H1 (cell line): ENCODE measurements at regions not wholly inside any gene's neighbourhood (a gene's known extent, or its start where the extent isn't known, plus 50 kb on each side); places are given as distances from the start of the nearest gene placed in this dataset.

Experiments used
- CTCF ChIA-PET: fragments of 300-600 bp; sonication (Branson Sonifier 250); formaldehyde crosslinking; loops from one replicate; lab custom pipeline; 2021; ENCODE audit not compliant: partially characterized antibody; lab: Charles Lee
- POLR2A ChIA-PET: fragments of 300-600 bp; sonication (Branson Sonifier 250); formaldehyde crosslinking; loops from one replicate; lab custom pipeline; 2021; ENCODE audit warnings: inconsistent platforms; ENCODE audit not compliant: partially characterized antibody; lab: Charles Lee
- DNase-seq, 2 experiments: peaks; one replicate each; pipeline versions ENCODE4 v3.0.0 to v3.0.0-alpha.2; 2010 to 2022; ENCODE audit warnings: low spot score in 2 of 2, low read depth in 1 of 2, mixed read lengths in 1 of 2
- FAIRE-seq: peaks from 2 replicates; lab custom pipeline; 2011; peaks lifted over from hg19 to GRCh38; lab: Jason Lieb, UNC
- H2AFZ ChIP-seq: 2 replicates; pipeline ENCODE4 v1.8.1; 2012; ENCODE audit warnings: low read length, inconsistent platforms
- H2AK5ac ChIP-seq: 2 replicates; pipeline ENCODE4 v1.6.1; 2013; ENCODE audit warnings: low read depth, low read length
- H2BK120ac ChIP-seq: replicated peaks from 2 replicates; pipeline ENCODE3; 2013; ENCODE audit warnings: low read depth, low read length, inconsistent platforms
- H2BK12ac ChIP-seq: 2 replicates; pipeline ENCODE4 v1.6.1; 2013; ENCODE audit warnings: low read depth, low read length
- H2BK15ac ChIP-seq: 2 replicates; pipeline ENCODE4 v1.6.1; 2013; ENCODE audit warnings: low read length
- H2BK20ac ChIP-seq: 2 replicates; pipeline ENCODE4 v1.6.1; 2013; ENCODE audit warnings: low read length
- H2BK5ac ChIP-seq: 2 replicates; pipeline ENCODE4 v1.6.1; 2013; ENCODE audit warnings: low read depth, low read length
- H3K14ac ChIP-seq: 2 replicates; pipeline ENCODE4 v1.6.1; 2013; ENCODE audit warnings: inconsistent platforms; ENCODE audit not compliant: insufficient read length
- H3K18ac ChIP-seq: 2 replicates; pipeline ENCODE4 v1.6.1; 2013; ENCODE audit warnings: low read length; ENCODE audit errors: extremely low read depth
- H3K23ac ChIP-seq: 2 replicates; pipeline ENCODE4 v1.6.1; 2013; ENCODE audit warnings: inconsistent platforms; ENCODE audit not compliant: insufficient read length
- H3K23me2 ChIP-seq: 2 replicates; pipeline ENCODE4 v1.6.1; 2013; ENCODE audit warnings: low read depth, low read length
- H3K27ac ChIP-seq: 2 replicates; pipeline ENCODE4 v1.6.1; 2011; ENCODE audit warnings: low read depth, low read length, inconsistent platforms
- H3K27me3 ChIP-seq, 4 experiments: replicated peaks in 1 of 4; 1 replicate in 1 of 4; 2 replicates in 3 of 4; pipeline versions ENCODE4 v1.6.1 to v1.8.1; 2011 to 2013; ENCODE audit warnings: low read length in 3 of 4, mild to moderate bottlenecking in 3 of 4, inconsistent platforms in 2 of 4, mixed read lengths in 2 of 4, moderate library complexity in 1 of 4; ENCODE audit not compliant: control insufficient read depth in 3 of 4, insufficient read depth in 3 of 4; ENCODE audit errors: extremely low read depth in 1 of 4
- H3K36me3 ChIP-seq, 4 experiments: 2 replicates each; pipeline versions ENCODE4 v1.6.1 to v1.8.1; 2011 to 2013; ENCODE audit warnings: mild to moderate bottlenecking in 4 of 4, low read length in 3 of 4, moderate library complexity in 2 of 4, control low read depth in 1 of 4, inconsistent platforms in 1 of 4; ENCODE audit not compliant: insufficient read depth in 4 of 4, control insufficient read depth in 2 of 4
- H3K4ac ChIP-seq: replicated peaks from 2 replicates; pipeline ENCODE3; 2013; ENCODE audit warnings: low read length, low read depth, mixed read lengths, inconsistent platforms; ENCODE audit not compliant: insufficient read length
- H3K4me1 ChIP-seq, 4 experiments: replicated peaks in 1 of 4; 1 replicate in 1 of 4; 2 replicates in 3 of 4; pipeline versions ENCODE4 v1.6.1 to v1.8.1; 2011 to 2013; ENCODE audit warnings: low read length in 3 of 4, inconsistent platforms in 2 of 4, mixed read lengths in 1 of 4; ENCODE audit not compliant: insufficient read depth in 4 of 4, control insufficient read depth in 3 of 4
- H3K4me2 ChIP-seq, 2 experiments: 2 replicates each; pipeline versions ENCODE4 v1.6.1 to v1.8.1; 2011 to 2013; ENCODE audit warnings: low read depth in 2 of 2, low read length in 2 of 2, control low read depth in 1 of 2, inconsistent platforms in 1 of 2, mild to moderate bottlenecking in 1 of 2; ENCODE audit not compliant: insufficient read depth in 1 of 2
- H3K4me3 ChIP-seq, 4 experiments: fragments of 200-600, 300-600 bp in 1 of 4; sonication (generic), shearing (Covaris generic), sonication (Bioruptor Twin) in 1 of 4; 2 replicates each; pipeline versions ENCODE4 v1.5.1 to v1.8.1; 2011 to 2016; ENCODE audit warnings: low read length in 4 of 4, low read depth in 3 of 4, control low read depth in 2 of 4, inconsistent platforms in 2 of 4, mild to moderate bottlenecking in 2 of 4, mixed read lengths in 1 of 4, moderate library complexity in 1 of 4; ENCODE audit not compliant: insufficient read depth in 2 of 4; ENCODE audit errors: extremely low read depth in 1 of 4
- H3K56ac ChIP-seq: replicated peaks from 2 replicates; pipeline ENCODE3; 2013; ENCODE audit warnings: low read depth, mild to moderate bottlenecking, mixed read lengths, low read length, inconsistent platforms; ENCODE audit not compliant: insufficient read length
- H3K79me1 ChIP-seq: 2 replicates; pipeline ENCODE4 v1.6.1; 2013; ENCODE audit warnings: low read depth, low read length, control low read depth
- H3K79me2 ChIP-seq, 2 experiments: 2 replicates each; pipeline versions ENCODE4 v1.6.1 to v1.8.1; 2012 to 2013; ENCODE audit warnings: low read length in 2 of 2, mild to moderate bottlenecking in 2 of 2, inconsistent platforms in 1 of 2; ENCODE audit not compliant: insufficient read depth in 2 of 2, control insufficient read depth in 1 of 2
- H3K9ac ChIP-seq, 4 experiments: replicated peaks in 1 of 4; 1 replicate in 1 of 4; 2 replicates in 3 of 4; pipeline versions ENCODE4 v1.6.1 to v1.8.1; 2011 to 2013; ENCODE audit warnings: low read depth in 3 of 4, low read length in 3 of 4, control low read depth in 2 of 4, mild to moderate bottlenecking in 2 of 4, moderate library complexity in 2 of 4, inconsistent platforms in 1 of 4; ENCODE audit errors: extremely low read depth in 1 of 4
- H3K9me3 ChIP-seq, 2 experiments: 2 replicates each; pipeline versions ENCODE4 v1.6.1 to v1.8.1; 2012 to 2013; ENCODE audit warnings: mild to moderate bottlenecking in 2 of 2, moderate library complexity in 2 of 2, control low read depth in 1 of 2, inconsistent platforms in 1 of 2, low read depth in 1 of 2, low read length in 1 of 2, mixed read lengths in 1 of 2; ENCODE audit not compliant: insufficient read depth in 2 of 2
- H4K20me1 ChIP-seq, 2 experiments: replicated peaks in 1 of 2; 2 replicates each; pipeline versions ENCODE3 to v1.8.1; 2011 to 2013; ENCODE audit warnings: inconsistent platforms in 2 of 2, low read length in 2 of 2, mild to moderate bottlenecking in 1 of 2; ENCODE audit not compliant: insufficient read depth in 2 of 2, control insufficient read depth in 1 of 2
- H4K5ac ChIP-seq: 2 replicates; pipeline ENCODE4 v1.6.1; 2013; ENCODE audit warnings: low read length, low read depth, mixed read lengths, inconsistent platforms; ENCODE audit not compliant: insufficient read length
- H4K8ac ChIP-seq: 2 replicates; pipeline ENCODE4 v1.8.0; 2013; ENCODE audit warnings: mild to moderate bottlenecking, moderate library complexity, low read length, inconsistent platforms; ENCODE audit not compliant: insufficient read depth; ENCODE audit errors: extremely low read depth
- H4K91ac ChIP-seq: replicated peaks from 2 replicates; pipeline ENCODE3; 2013; ENCODE audit warnings: low read length, mixed read lengths, inconsistent platforms; ENCODE audit not compliant: insufficient read length
- ATF3 ChIP-seq: IDR thresholded peaks from 2 replicates; pipeline ENCODE4 v1.6.1; 2011; ENCODE audit warnings: low read depth, mild to moderate bottlenecking, low read length; ENCODE audit not compliant: insufficient read depth
- CBX8 ChIP-seq: fragments of 300-800, 300-1000 bp; sonication (generic); IDR thresholded peaks from 2 replicates; pipeline ENCODE4 v1.7.1; 2016; ENCODE audit warnings: low read depth, low read length, borderline replicate concordance
- CHD2 ChIP-seq: IDR thresholded peaks from 2 replicates; pipeline ENCODE4 v1.6.1; 2012; ENCODE audit warnings: low read length, improper control_type of control experiment
- CREB1 ChIP-seq: IDR thresholded peaks from 2 replicates; pipeline ENCODE4 v1.6.1; 2012; ENCODE audit warnings: inconsistent platforms
- CTCF ChIP-seq, 3 experiments: IDR thresholded peaks; 1 replicate in 2 of 3; 2 replicates in 1 of 3; pipeline versions ENCODE4 v1.5.1 to v1.6.1; 2011; ENCODE audit warnings: low read length in 3 of 3, mild to moderate bottlenecking in 3 of 3, inconsistent platforms in 2 of 3, low read depth in 1 of 3, moderate library complexity in 1 of 3; ENCODE audit not compliant: insufficient read depth in 1 of 3; ENCODE audit errors: control extremely low read depth in 1 of 3
- EGR1 ChIP-seq: IDR thresholded peaks from 2 replicates; pipeline ENCODE4 v1.6.1; 2011; ENCODE audit warnings: low read depth, low read length, borderline replicate concordance
- JUN ChIP-seq: IDR thresholded peaks from 2 replicates; pipeline ENCODE4 v1.6.1; 2011; ENCODE audit warnings: low read depth, mild to moderate bottlenecking, improper control_type of control experiment, low read length
- JUND ChIP-seq: IDR thresholded peaks from 2 replicates; pipeline ENCODE4 v1.6.1; 2011; ENCODE audit warnings: mild to moderate bottlenecking, improper control_type of control experiment, low read length
- MAX ChIP-seq: IDR thresholded peaks from 2 replicates; pipeline ENCODE4 v1.6.1; 2012; ENCODE audit warnings: inconsistent platforms
- NANOG ChIP-seq: IDR thresholded peaks from 2 replicates; pipeline ENCODE4 v1.6.1; 2011; ENCODE audit warnings: low read length, low read depth, mild to moderate bottlenecking, inconsistent platforms; ENCODE audit not compliant: insufficient read depth, poor library complexity, severe bottlenecking
- NRF1 ChIP-seq: IDR thresholded peaks from 2 replicates; pipeline ENCODE4 v1.6.1; 2011; ENCODE audit warnings: mild to moderate bottlenecking, low read depth, low read length, improper control_type of control experiment
- RFX5 ChIP-seq: IDR thresholded peaks from 2 replicates; pipeline ENCODE4 v1.6.1; 2011; ENCODE audit warnings: low read depth, low read length, improper control_type of control experiment, borderline replicate concordance
- SUZ12 ChIP-seq: fragments of 200-600 bp; sonication (generic); IDR thresholded peaks from 2 replicates; pipeline ENCODE4 v1.6.1; 2012; ENCODE audit warnings: mild to moderate bottlenecking, inconsistent platforms, low read length, moderate library complexity, mixed read lengths

GRCh38 chr21:20083925-20084324, 914.3 kb upstream of the NCAM2 start:
- Histone ChIP-seq H3K18ac (no peak overlapping the region), H3K9me3 (no peaks in the 10 kb centered on the region), H2BK20ac (no peak overlapping the region), H3K27ac (no peak overlapping the region), H4K20me1 (no peaks in the 10 kb centered on the region), H3K79me1 (no peaks in the 10 kb centered on the region), H2BK5ac (no peak overlapping the region), H4K91ac (no peak overlapping the region), H3K9ac (no peak overlapping the region), H3K23me2 (no peaks in the 10 kb centered on the region), H3K4me3 (no peak overlapping the region), H3K36me3 (no peaks in the 10 kb centered on the region), H3K4me2 (no peak overlapping the region), H3K4ac (no peak overlapping the region), H3K14ac (no peak overlapping the region), H2AK5ac (no peak overlapping the region), H2BK120ac (no peak overlapping the region), H4K8ac (no peak overlapping the region), H4K5ac (no peak overlapping the region), H3K4me1 (no peaks in the 10 kb centered on the region), H2BK12ac (no peak overlapping the region), H3K27me3 (no peaks in the 10 kb centered on the region), H3K56ac (no peak overlapping the region), H2BK15ac (no peak overlapping the region), H2AFZ (0 out of 2 replicates have a peak overlapping the region, but pooled peaks have one; percentile 32), H3K23ac (no peak overlapping the region), H3K79me2 (no peaks in the 10 kb centered on the region)
- POLR2A ChIA-PET = interaction anchor here (0.7 kb wide), 1 partner anchor 10 kb away, joined by 3 read pairs; no protein-coding TSS in a partner anchor
- DNase-seq (no peak), FAIRE-seq (no peak)
- CTCF ChIA-PET = no interaction called here
- no peak for TF ChIP-seq EGR1
- TF ChIP-seq MAX = no peak
- TF ChIP-seq NRF1 = no peak
- no peak for TF ChIP-seq CTCF (IDR thresholded peaks at IDR 0.05; ENCODE audit: control extremely low read depth in 1 of 3, insufficient read depth in 1 of 3, low read depth in 1 of 3, low read length in 3 of 3)
- TF ChIP-seq CBX8 = no peak
- TF ChIP-seq CREB1 = no peak
- no peak for TF ChIP-seq NANOG
- no peak for TF ChIP-seq JUN
- no peak for TF ChIP-seq CHD2
- TF ChIP-seq RFX5 = no peak
- no peak for TF ChIP-seq ATF3
- TF ChIP-seq SUZ12 = no peak
- TF ChIP-seq JUND = no peak
